Vagina (tissue), 2 donors: ENCODE measurements at regions not wholly inside any gene's neighbourhood (a gene's known extent, or its start where the extent isn't known, plus 50 kb on each side); places are given as distances from the start of the nearest gene placed in this dataset.

ENCODE experiments used
- DNase-seq, 2 donors: peaks; one replicate each; pipeline ENCODE4 v3.0.0-alpha.2; 2017; ENCODE audit errors: extremely low spot score in 2 of 2
- H3K27ac ChIP-seq: fragments of 200-600 bp; sonication (generic); one replicate; pipeline ENCODE4 v1.5.1; 2019
- H3K27me3 ChIP-seq: fragments of 200-600 bp; sonication (generic); one replicate; pipeline ENCODE4 v1.5.1; 2019
- H3K36me3 ChIP-seq, 2 donors: fragments of 200-600 bp; sonication (generic); one replicate each; pipeline ENCODE4 v1.5.1; 2017 to 2019
- H3K4me1 ChIP-seq: fragments of 200-600 bp; sonication (generic); one replicate; pipeline ENCODE4 v1.5.1; 2019
- H3K4me3 ChIP-seq, 2 donors: fragments of 200-600 bp; sonication (generic); 1 replicate in 1 of 2; 2 replicates in 1 of 2; pipeline ENCODE4 v1.5.1; 2016 to 2019
- H3K9me3 ChIP-seq: fragments of 200-600 bp; sonication (generic); one replicate; pipeline ENCODE4 v1.5.1; 2019
- CTCF ChIP-seq, 3 experiments: fragments of 450-650 bp in 2 of 3; fragments of 200-600 bp in 1 of 3; sonication (generic) in 1 of 3; IDR thresholded peaks; one replicate each; pipeline ENCODE4 v1.5.1; 2017 to 2019; ENCODE audit warnings: antibody characterized with exemption in 3 of 3, mild to moderate bottlenecking in 2 of 3, moderate library complexity in 2 of 3
- POLR2A ChIP-seq, 2 donors: fragments of 450-650 bp; IDR thresholded peaks; one replicate each; pipeline ENCODE4 v1.6.1; 2017; ENCODE audit warnings: antibody characterized with exemption in 2 of 2, mild to moderate bottlenecking in 2 of 2, moderate library complexity in 2 of 2
- POLR2AphosphoS5 ChIP-seq, 2 donors: sonication (generic); formaldehyde crosslinking; IDR thresholded peaks; one replicate each; pipeline ENCODE4 v1.9.0; 2017; ENCODE audit warnings: antibody characterized with exemption in 2 of 2, mild to moderate bottlenecking in 2 of 2, low read depth in 1 of 2; ENCODE audit not compliant: insufficient read depth in 1 of 2
- intact Hi-C: fragments of 100-400 bp; cut with DNase I; formaldehyde crosslinking; loops from one replicate; pipeline ENCODE4 v1.15.1; 2023

DNA sequence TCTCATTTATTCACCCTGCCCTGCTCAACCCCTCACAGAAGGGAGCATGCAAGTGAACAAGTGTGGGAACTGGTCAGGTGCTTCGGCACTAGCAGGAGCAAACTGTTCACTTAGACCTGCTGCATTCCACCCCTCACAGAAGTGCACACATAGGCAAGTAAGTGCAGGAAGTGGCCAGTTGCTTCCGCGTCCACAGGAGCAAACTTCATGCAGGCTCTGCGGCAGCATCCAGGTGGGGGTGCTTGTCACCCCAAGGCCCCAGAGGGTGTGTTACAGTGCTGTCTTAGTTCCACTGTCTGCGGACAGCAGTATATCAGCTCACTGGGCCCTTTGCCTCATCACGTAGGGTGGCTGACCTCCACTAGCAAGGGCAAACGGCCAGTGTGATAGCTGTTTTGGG, 167.3 kb upstream of the AVPR1A start:
- Histone ChIP-seq H3K36me3 (no peaks in the 10 kb centered on the region), H3K27ac (no peak overlapping the region), H3K4me1 (no peaks in the 10 kb centered on the region), H3K27me3 (no peaks in the 10 kb centered on the region), H3K9me3 (no peaks in the 10 kb centered on the region), H3K4me3 (no peak overlapping the region)
- peak in 1 of 2 donors; percentile 72 for DNase-seq
- TF ChIP-seq POLR2AphosphoS5 (IDR thresholded peaks at IDR 0.05; ENCODE audit: insufficient read depth in 1 of 2, low read depth in 1 of 2) (no peak), POLR2A (IDR thresholded peaks at IDR 0.05) (no peak), CTCF (IDR thresholded peaks at IDR 0.05) (no peak)
- intact Hi-C loops, result no loop called here

- Histone ChIP-seq H3K36me3 (no peaks in the 10 kb centered on the region), H3K27me3 (no peaks in the 10 kb centered on the region), H3K9me3 (no peaks in the 10 kb centered on the region), H3K4me1 (no peaks in the 10 kb centered on the region), H3K27ac (no peak overlapping the region), H3K4me3 (no peak overlapping the region)
- intact Hi-C loops, result no loop called here
- DNase-seq, result no peak
- no peak for TF ChIP-seq POLR2A (IDR thresholded peaks at IDR 0.05)
- TF ChIP-seq CTCF (IDR thresholded peaks at IDR 0.05), result no peak
Observed at GRCh38 chr12:63317880-63318279, 166.9 kb upstream of the AVPR1A start.

DNA sequence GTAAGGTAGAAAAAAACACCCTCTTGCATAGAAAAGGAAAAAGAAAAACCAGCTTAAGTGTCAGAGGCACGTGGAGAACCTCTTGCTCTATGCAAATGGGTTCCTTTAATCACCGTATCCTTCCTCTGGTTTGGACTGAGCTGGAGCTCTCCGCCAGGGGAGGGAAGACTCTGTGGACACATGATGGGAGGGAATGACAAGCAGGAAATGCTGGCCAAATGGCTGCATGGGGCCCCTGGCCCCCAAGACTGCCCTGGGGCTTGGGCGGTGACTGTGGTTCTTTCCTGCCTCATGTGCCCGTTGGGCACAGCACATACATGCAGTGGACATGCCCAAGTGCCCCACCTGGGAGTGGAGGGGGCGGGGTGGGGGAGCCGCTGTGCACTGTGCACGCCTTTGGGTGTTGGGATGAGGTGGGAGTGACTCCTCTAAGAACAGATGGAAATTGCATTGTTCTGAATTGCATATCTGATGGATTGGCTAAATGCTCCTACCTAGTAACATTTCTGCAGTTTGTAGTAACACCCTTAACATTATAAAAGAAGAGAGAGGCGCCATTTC, 166.4 kb upstream of the AVPR1A start:
- Histone ChIP-seq H3K9me3 (no peaks in the 10 kb centered on the region), H3K27ac (no peak overlapping the region), H3K27me3 (no peaks in the 10 kb centered on the region), H3K4me3 (no peak overlapping the region), H3K36me3 (no peaks in the 10 kb centered on the region), H3K4me1 (no peaks in the 10 kb centered on the region)
- intact Hi-C loops, result no loop called here
- no peak for DNase-seq
- TF ChIP-seq POLR2A (IDR thresholded peaks at IDR 0.05) (no peak), POLR2AphosphoS5 (IDR thresholded peaks at IDR 0.05; ENCODE audit: insufficient read depth in 1 of 2, low read depth in 1 of 2) (no peak), CTCF (IDR thresholded peaks at IDR 0.05) (no peak)

GRCh38 chr12:63313139-63313538, 162.1 kb upstream of the AVPR1A start:
- intact Hi-C loops, result no loop called here
- H3K4me3 ChIP-seq, result no peak overlapping the region
- no peak for DNase-seq
- no peaks in the 10 kb centered on the region for H3K27me3 ChIP-seq
- H3K36me3 ChIP-seq, result no peaks in the 10 kb centered on the region
- H3K9me3 ChIP-seq, result no peaks in the 10 kb centered on the region
- TF ChIP-seq POLR2AphosphoS5 (IDR thresholded peaks at IDR 0.05; ENCODE audit: insufficient read depth in 1 of 2, low read depth in 1 of 2) (no peak), POLR2A (IDR thresholded peaks at IDR 0.05) (no peak), CTCF (IDR thresholded peaks at IDR 0.05) (no peak)
- H3K27ac ChIP-seq, result no peak overlapping the region
- H3K4me1 ChIP-seq, result no peaks in the 10 kb centered on the region

DNA sequence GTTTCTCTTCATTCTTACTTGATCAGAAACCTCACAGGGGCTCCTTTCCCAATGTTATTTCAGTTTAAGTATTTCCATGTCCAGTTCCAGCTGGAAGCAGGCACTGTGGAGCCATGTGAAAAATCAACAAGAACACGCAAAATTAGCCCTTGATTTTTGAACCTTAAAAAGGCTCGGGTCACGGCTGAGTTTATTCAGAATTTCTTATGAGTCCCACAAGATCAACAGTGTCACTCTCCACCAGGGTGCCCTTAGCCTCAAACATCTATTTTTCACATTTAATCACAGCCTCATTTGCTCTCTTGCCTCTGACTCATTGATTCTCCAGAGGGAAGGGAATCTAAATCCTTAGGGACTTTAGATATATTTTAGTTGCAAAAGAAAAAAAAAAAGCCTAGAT, 157.7 kb upstream of the AVPR1A start:
- no peaks in the 10 kb centered on the region for H3K9me3 ChIP-seq
- no peaks in the 10 kb centered on the region for H3K27me3 ChIP-seq
- H3K4me1 ChIP-seq, result peaks cover 5% of the 10 kb centered on the region
- no peaks in the 10 kb centered on the region for H3K36me3 ChIP-seq
- DNase-seq, result no peak
- no peak overlapping the region for H3K27ac ChIP-seq
- intact Hi-C loops, result no loop called here
- no peak for TF ChIP-seq POLR2A (IDR thresholded peaks at IDR 0.05)
- no peak for TF ChIP-seq CTCF (IDR thresholded peaks at IDR 0.05)
- peak in 1 of 2 donors; percentile 12 for TF ChIP-seq POLR2AphosphoS5 (IDR thresholded peaks at IDR 0.05; ENCODE audit: insufficient read depth in 1 of 2, low read depth in 1 of 2)
- no peak overlapping the region for H3K4me3 ChIP-seq
